ENCODE measurements at regions not wholly inside any gene's neighbourhood (a gene's known extent, or its start where the extent isn't known, plus 50 kb on each side); places are given as distances from the start of the nearest gene placed in this dataset.

DNA sequence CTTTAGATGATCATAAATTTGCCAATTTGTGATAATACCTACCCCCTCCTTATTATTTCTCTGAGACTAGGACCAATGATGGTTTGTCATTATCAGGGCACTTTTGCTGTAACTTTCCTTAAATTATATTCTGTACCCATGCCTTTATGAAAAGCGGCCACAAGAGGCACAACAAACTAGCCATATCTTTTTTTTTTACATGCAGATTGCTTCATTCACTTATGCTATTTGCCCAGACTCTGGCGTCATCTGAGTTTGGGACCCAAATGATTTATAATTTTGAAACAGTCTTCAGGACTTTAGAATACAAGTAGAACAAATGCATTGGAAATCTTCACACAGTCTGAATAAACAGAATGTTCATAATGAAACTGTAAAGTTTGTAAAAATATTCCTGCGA lies 408.1 kb downstream of the MAT2B start:
- TF ChIP-seq CTCF (optimal IDR thresholded peaks at IDR 0.05 in 1 of 3, IDR thresholded peaks at IDR 0.05 in 1 of 3, conservative IDR thresholded peaks at IDR 0.05 in 1 of 3; ENCODE audit: extremely low read depth in 1 of 3, insufficient read depth in 2 of 3, low read length in 3 of 3), result no peak
- TF ChIP-seq EZH2 (IDR thresholded peaks at IDR 0.05; ENCODE audit: low read length), result no peak

Data from keratinocyte (primary cell).